WTC11 (cell line): ENCODE measurements at regions not wholly inside any gene's neighbourhood (a gene's known extent, or its start where the extent isn't known, plus 50 kb on each side); places are given as distances from the start of the nearest gene placed in this dataset.

Experiments
- ATAC-seq: fragments of 200-7000 bp; cut with Tn5 transposase; 2 replicates; pipeline ENCODE4 v1.10.0; 2021; ENCODE audit warnings: mild to moderate bottlenecking, moderate library complexity
- CTCF ChIA-PET: fragments of 300-600 bp; sonication (Branson Sonifier 250); formaldehyde crosslinking; loops from one replicate; lab custom pipeline; 2021; ENCODE audit warnings: antibody characterized with exemption; lab: Charles Lee
- POLR2A ChIA-PET: fragments of 350-600 bp; sonication (Branson Sonifier 250); formaldehyde crosslinking; loops from one replicate; lab custom pipeline; 2021; ENCODE audit warnings: antibody characterized with exemption; lab: Charles Lee
- DNase-seq: peaks from one replicate; pipeline ENCODE4 v3.0.0; 2021; ENCODE audit warnings: low spot score
- H3K27ac Mint-ChIP-seq: 2 replicates; pipeline ENCODE4 v1.8.0; 2021; ENCODE audit warnings: mixed read lengths
- H3K27me3 Mint-ChIP-seq: 2 replicates; pipeline ENCODE4 v1.8.0; 2021; ENCODE audit warnings: low read depth, mild to moderate bottlenecking, moderate library complexity, mixed read lengths
- H3K36me3 Mint-ChIP-seq: 2 replicates; pipeline ENCODE4 v1.8.0; 2021; ENCODE audit warnings: mixed read lengths
- H3K4me1 Mint-ChIP-seq: 2 replicates; pipeline ENCODE4 v1.8.0; 2022; ENCODE audit warnings: mixed read lengths
- H3K4me3 Mint-ChIP-seq: 2 replicates; pipeline ENCODE4 v1.8.0; 2021; ENCODE audit warnings: mild to moderate bottlenecking, moderate library complexity, mixed read lengths
- H3K9me3 Mint-ChIP-seq: 2 replicates; pipeline ENCODE4 v1.8.0; 2021; ENCODE audit warnings: mixed read lengths
- CREB1 ChIP-seq: sonication (generic); formaldehyde crosslinking; IDR thresholded peaks from 2 replicates; pipeline ENCODE4 v1.8.0; 2023; ENCODE audit warnings: mild to moderate bottlenecking, missing genetic modification reagents
- ETV6 ChIP-seq: sonication (generic); formaldehyde crosslinking; IDR thresholded peaks from 2 replicates; pipeline ENCODE4 v1.8.1; 2022; ENCODE audit warnings: mild to moderate bottlenecking, missing genetic modification reagents
- FOXP1 ChIP-seq: sonication (generic); formaldehyde crosslinking; IDR thresholded peaks from 2 replicates; pipeline ENCODE4 v1.8.0; 2022; ENCODE audit warnings: missing genetic modification reagents, mild to moderate bottlenecking, moderate library complexity, borderline replicate concordance
- GABPB1 ChIP-seq: sonication (generic); formaldehyde crosslinking; IDR thresholded peaks from 2 replicates; pipeline ENCODE4 v1.8.1; 2023; ENCODE audit warnings: mild to moderate bottlenecking, missing genetic modification reagents
- JUN ChIP-seq: sonication (generic); formaldehyde crosslinking; IDR thresholded peaks from 2 replicates; pipeline ENCODE4 v1.8.0; 2023; ENCODE audit warnings: mild to moderate bottlenecking, missing genetic modification reagents
- MXD4 ChIP-seq: fragments of 250-450 bp; sonication (Bioruptor Pico); IDR thresholded peaks from 2 replicates; pipeline ENCODE4 v1.8.0; 2021; ENCODE audit warnings: mild to moderate bottlenecking, moderate library complexity, borderline replicate concordance
- NR1H2 ChIP-seq: sonication (generic); formaldehyde crosslinking; IDR thresholded peaks from 2 replicates; pipeline ENCODE4 v1.9.0; 2021; ENCODE audit warnings: mild to moderate bottlenecking, moderate library complexity, missing genetic modification reagents
- PRRX2 ChIP-seq: fragments of 250-450 bp; sonication (Bioruptor Pico); IDR thresholded peaks from 2 replicates; pipeline ENCODE4 v1.8.0; 2021; ENCODE audit warnings: mild to moderate bottlenecking
- RORB ChIP-seq: fragments of 250-450 bp; sonication (Bioruptor Pico); IDR thresholded peaks from 2 replicates; pipeline ENCODE4 v1.9.0; 2021; ENCODE audit warnings: mild to moderate bottlenecking
- SMAD4 ChIP-seq: sonication (generic); formaldehyde crosslinking; IDR thresholded peaks from 2 replicates; pipeline ENCODE4 v1.8.0; 2022; ENCODE audit warnings: mild to moderate bottlenecking, missing genetic modification reagents
- SOX15 ChIP-seq: fragments of 250-450 bp; sonication (Bioruptor Pico); IDR thresholded peaks from 2 replicates; pipeline ENCODE4 v1.9.0; 2021; ENCODE audit warnings: mild to moderate bottlenecking
- TEAD4 ChIP-seq: sonication (generic); formaldehyde crosslinking; IDR thresholded peaks from 2 replicates; pipeline ENCODE4 v1.8.0; 2022; ENCODE audit warnings: mild to moderate bottlenecking, missing genetic modification reagents
- ZBTB21 ChIP-seq: sonication (generic); formaldehyde crosslinking; IDR thresholded peaks from 2 replicates; pipeline ENCODE4 v1.8.1; 2023; ENCODE audit warnings: mild to moderate bottlenecking, missing genetic modification reagents, borderline replicate concordance
- ZNF671 ChIP-seq: fragments of 250-450 bp; sonication (Bioruptor Pico); IDR thresholded peaks from 2 replicates; pipeline ENCODE4 v1.8.0; 2021; ENCODE audit warnings: mild to moderate bottlenecking
- TF ChIP-seq, protein P1 (sequence below): fragments of 250-450 bp; sonication (Bioruptor Pico); IDR thresholded peaks from 2 replicates; pipeline ENCODE4 v1.9.0; 2021; ENCODE audit warnings: mild to moderate bottlenecking
- TF ChIP-seq, protein P2 (sequence below): sonication (generic); formaldehyde crosslinking; IDR thresholded peaks from 2 replicates; pipeline ENCODE4 v1.8.1; 2023; ENCODE audit warnings: mild to moderate bottlenecking, missing genetic modification reagents
- TF ChIP-seq, protein P3 (sequence below): sonication (generic); formaldehyde crosslinking; IDR thresholded peaks from 2 replicates; pipeline ENCODE4 v1.8.1; 2023; ENCODE audit warnings: mild to moderate bottlenecking, missing genetic modification reagents, moderate library complexity
- TF ChIP-seq, protein P4 (sequence below): sonication (generic); formaldehyde crosslinking; IDR thresholded peaks from 2 replicates; pipeline ENCODE4 v1.8.1; 2023; ENCODE audit warnings: mild to moderate bottlenecking, missing genetic modification reagents
- TF ChIP-seq, protein P5 (sequence below): fragments of 250-450 bp; sonication (Bioruptor Pico); IDR thresholded peaks from 2 replicates; pipeline ENCODE4 v1.8.0; 2021; ENCODE audit warnings: mild to moderate bottlenecking
- TF ChIP-seq, protein P6 (sequence below): sonication (generic); formaldehyde crosslinking; IDR thresholded peaks from 2 replicates; pipeline ENCODE4 v1.8.1; 2022; ENCODE audit warnings: mild to moderate bottlenecking, missing genetic modification reagents, moderate library complexity, borderline replicate concordance
- TF ChIP-seq, protein P7 (sequence below): fragments of 250-450 bp; sonication (Bioruptor Pico); IDR thresholded peaks from 2 replicates; pipeline ENCODE4 v1.9.0; 2021; ENCODE audit warnings: moderate library complexity, mild to moderate bottlenecking, inconsistent platforms, borderline replicate concordance

DNA sequence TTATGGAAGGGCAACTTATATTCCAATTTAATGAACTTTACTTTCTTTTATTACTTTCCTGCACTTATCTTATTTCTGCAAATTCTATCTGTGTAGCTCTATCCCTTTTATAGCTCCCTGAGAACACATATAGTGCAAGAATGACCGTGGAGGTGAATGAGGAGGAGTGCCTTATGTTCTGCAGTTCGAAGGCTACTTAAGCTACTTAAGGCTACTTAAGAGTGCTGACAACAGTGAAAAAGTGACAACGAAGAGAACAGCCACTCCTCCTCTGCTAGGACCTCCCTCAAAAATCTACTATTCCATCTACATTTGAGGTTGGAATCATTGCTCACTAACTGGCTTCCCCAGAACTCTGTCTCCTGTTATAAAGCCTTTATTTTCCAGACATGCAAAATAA lies 1365.7 kb upstream of the C9orf72 start (continued):
- TF ChIP-seq, protein P1, sequence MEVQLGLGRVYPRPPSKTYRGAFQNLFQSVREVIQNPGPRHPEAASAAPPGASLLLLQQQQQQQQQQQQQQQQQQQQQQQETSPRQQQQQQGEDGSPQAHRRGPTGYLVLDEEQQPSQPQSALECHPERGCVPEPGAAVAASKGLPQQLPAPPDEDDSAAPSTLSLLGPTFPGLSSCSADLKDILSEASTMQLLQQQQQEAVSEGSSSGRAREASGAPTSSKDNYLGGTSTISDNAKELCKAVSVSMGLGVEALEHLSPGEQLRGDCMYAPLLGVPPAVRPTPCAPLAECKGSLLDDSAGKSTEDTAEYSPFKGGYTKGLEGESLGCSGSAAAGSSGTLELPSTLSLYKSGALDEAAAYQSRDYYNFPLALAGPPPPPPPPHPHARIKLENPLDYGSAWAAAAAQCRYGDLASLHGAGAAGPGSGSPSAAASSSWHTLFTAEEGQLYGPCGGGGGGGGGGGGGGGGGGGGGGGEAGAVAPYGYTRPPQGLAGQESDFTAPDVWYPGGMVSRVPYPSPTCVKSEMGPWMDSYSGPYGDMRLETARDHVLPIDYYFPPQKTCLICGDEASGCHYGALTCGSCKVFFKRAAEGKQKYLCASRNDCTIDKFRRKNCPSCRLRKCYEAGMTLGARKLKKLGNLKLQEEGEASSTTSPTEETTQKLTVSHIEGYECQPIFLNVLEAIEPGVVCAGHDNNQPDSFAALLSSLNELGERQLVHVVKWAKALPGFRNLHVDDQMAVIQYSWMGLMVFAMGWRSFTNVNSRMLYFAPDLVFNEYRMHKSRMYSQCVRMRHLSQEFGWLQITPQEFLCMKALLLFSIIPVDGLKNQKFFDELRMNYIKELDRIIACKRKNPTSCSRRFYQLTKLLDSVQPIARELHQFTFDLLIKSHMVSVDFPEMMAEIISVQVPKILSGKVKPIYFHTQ, result no peak
- TF ChIP-seq, protein P2, sequence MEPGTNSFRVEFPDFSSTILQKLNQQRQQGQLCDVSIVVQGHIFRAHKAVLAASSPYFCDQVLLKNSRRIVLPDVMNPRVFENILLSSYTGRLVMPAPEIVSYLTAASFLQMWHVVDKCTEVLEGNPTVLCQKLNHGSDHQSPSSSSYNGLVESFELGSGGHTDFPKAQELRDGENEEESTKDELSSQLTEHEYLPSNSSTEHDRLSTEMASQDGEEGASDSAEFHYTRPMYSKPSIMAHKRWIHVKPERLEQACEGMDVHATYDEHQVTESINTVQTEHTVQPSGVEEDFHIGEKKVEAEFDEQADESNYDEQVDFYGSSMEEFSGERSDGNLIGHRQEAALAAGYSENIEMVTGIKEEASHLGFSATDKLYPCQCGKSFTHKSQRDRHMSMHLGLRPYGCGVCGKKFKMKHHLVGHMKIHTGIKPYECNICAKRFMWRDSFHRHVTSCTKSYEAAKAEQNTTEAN (CRISPR knock-in tag), result no peak
- TF ChIP-seq ETV6 (CRISPR knock-in tag) (no peak), FOXP1 (CRISPR knock-in tag) (no peak), GABPB1 (CRISPR knock-in tag) (no peak), CREB1 (CRISPR knock-in tag) (no peak)
- TF ChIP-seq, protein P3, sequence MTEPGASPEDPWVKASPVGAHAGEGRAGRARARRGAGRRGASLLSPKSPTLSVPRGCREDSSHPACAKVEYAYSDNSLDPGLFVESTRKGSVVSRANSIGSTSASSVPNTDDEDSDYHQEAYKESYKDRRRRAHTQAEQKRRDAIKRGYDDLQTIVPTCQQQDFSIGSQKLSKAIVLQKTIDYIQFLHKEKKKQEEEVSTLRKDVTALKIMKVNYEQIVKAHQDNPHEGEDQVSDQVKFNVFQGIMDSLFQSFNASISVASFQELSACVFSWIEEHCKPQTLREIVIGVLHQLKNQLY (CRISPR knock-in tag), result no peak
- TF ChIP-seq, protein P4, sequence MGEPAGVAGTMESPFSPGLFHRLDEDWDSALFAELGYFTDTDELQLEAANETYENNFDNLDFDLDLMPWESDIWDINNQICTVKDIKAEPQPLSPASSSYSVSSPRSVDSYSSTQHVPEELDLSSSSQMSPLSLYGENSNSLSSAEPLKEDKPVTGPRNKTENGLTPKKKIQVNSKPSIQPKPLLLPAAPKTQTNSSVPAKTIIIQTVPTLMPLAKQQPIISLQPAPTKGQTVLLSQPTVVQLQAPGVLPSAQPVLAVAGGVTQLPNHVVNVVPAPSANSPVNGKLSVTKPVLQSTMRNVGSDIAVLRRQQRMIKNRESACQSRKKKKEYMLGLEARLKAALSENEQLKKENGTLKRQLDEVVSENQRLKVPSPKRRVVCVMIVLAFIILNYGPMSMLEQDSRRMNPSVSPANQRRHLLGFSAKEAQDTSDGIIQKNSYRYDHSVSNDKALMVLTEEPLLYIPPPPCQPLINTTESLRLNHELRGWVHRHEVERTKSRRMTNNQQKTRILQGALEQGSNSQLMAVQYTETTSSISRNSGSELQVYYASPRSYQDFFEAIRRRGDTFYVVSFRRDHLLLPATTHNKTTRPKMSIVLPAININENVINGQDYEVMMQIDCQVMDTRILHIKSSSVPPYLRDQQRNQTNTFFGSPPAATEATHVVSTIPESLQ, result no peak

DNA sequence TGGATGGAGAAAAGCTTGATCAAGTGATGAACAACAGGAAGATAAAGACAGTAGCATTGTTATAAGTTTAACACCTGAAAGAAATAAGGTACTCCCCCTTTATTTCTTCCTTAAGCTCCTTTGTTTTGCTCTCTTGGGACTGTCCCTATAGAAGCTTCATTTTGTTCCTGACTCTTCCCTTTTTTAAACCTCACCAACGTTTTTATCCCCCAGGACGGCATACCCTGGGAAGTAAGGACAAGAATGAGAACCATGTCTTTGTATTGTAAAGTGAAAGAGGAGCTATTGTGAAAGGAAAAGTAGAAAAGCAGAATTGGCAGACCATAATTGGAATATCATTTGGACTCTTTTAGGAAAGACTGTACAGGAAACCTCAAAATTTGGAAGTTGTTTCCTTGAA lies 1368.6 kb upstream of the C9orf72 start:
- peak; percentile 85 for ATAC-seq
- H3K27ac Mint-ChIP-seq, result peak overlapping the region; percentile 71; the same call in 1 of the 2 replicates
- DNase-seq, result no peak
- no peaks in the 10 kb centered on the region for H3K36me3 Mint-ChIP-seq
- H3K27me3 Mint-ChIP-seq, result no peaks in the 10 kb centered on the region
- ChIA-PET CTCF (no interaction called here), POLR2A (no interaction called here)
- H3K9me3 Mint-ChIP-seq, result no peaks in the 10 kb centered on the region
- TF ChIP-seq ZNF671 (CRISPR knock-in tag), result no peak
- no peak for TF ChIP-seq ZBTB21 (CRISPR knock-in tag)
- TF ChIP-seq SOX15 (CRISPR knock-in tag), result no peak
- TF ChIP-seq JUN, result no peak
- TF ChIP-seq TEAD4, result no peak
- TF ChIP-seq, protein P5, sequence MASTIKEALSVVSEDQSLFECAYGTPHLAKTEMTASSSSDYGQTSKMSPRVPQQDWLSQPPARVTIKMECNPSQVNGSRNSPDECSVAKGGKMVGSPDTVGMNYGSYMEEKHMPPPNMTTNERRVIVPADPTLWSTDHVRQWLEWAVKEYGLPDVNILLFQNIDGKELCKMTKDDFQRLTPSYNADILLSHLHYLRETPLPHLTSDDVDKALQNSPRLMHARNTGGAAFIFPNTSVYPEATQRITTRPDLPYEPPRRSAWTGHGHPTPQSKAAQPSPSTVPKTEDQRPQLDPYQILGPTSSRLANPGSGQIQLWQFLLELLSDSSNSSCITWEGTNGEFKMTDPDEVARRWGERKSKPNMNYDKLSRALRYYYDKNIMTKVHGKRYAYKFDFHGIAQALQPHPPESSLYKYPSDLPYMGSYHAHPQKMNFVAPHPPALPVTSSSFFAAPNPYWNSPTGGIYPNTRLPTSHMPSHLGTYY (CRISPR knock-in tag), result no peak
- TF ChIP-seq, protein P2 (CRISPR knock-in tag), result no peak
- TF ChIP-seq, protein P3 (CRISPR knock-in tag), result no peak
- no peak for TF ChIP-seq RORB (CRISPR knock-in tag)
- TF ChIP-seq, protein P1, result no peak
- TF ChIP-seq, protein P6, sequence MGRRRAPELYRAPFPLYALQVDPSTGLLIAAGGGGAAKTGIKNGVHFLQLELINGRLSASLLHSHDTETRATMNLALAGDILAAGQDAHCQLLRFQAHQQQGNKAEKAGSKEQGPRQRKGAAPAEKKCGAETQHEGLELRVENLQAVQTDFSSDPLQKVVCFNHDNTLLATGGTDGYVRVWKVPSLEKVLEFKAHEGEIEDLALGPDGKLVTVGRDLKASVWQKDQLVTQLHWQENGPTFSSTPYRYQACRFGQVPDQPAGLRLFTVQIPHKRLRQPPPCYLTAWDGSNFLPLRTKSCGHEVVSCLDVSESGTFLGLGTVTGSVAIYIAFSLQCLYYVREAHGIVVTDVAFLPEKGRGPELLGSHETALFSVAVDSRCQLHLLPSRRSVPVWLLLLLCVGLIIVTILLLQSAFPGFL (CRISPR knock-in tag), result no peak
- no peak for TF ChIP-seq NR1H2 (CRISPR knock-in tag)
- TF ChIP-seq, protein P7, sequence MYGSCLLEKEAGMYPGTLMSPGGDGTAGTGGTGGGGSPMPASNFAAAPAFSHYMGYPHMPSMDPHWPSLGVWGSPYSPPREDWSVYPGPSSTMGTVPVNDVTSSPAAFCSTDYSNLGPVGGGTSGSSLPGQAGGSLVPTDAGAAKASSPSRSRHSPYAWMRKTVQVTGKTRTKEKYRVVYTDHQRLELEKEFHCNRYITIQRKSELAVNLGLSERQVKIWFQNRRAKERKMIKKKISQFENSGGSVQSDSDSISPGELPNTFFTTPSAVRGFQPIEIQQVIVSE, result no peak
- TF ChIP-seq MXD4, result no peak
- TF ChIP-seq PRRX2 (CRISPR knock-in tag), result no peak
- TF ChIP-seq SMAD4 (CRISPR knock-in tag), result no peak
- peaks cover 41% of the 10 kb centered on the region for H3K4me1 Mint-ChIP-seq
- no peak overlapping the region for H3K4me3 Mint-ChIP-seq
